Neuronal stem cell (in vitro differentiated cells): ENCODE measurements at regions not wholly inside any gene's neighbourhood (a gene's known extent, or its start where the extent isn't known, plus 50 kb on each side); places are given as distances from the start of the nearest gene placed in this dataset.
"Not testable (repeated sequence)": the region's sequence is repeated elsewhere in the genome, so short reads cannot be mapped to it uniquely, and the experiment has no call there.

Experiments
- DNase-seq: peaks from one replicate; pipeline ENCODE4 v3.0.0-alpha.2; 2013; ENCODE audit warnings: low spot score
- H2AFZ ChIP-seq: one replicate; pipeline ENCODE4 v1.6.1; 2013; ENCODE audit warnings: mild to moderate bottlenecking, low read length, inconsistent platforms
- H2AK5ac ChIP-seq: 2 replicates; pipeline ENCODE4 v1.6.1; 2013; ENCODE audit warnings: low read depth, mild to moderate bottlenecking, inconsistent platforms, low read length, moderate library complexity, mixed read lengths
- H2BK120ac ChIP-seq: 2 replicates; pipeline ENCODE4 v1.6.1; 2013; ENCODE audit warnings: low read depth, mild to moderate bottlenecking, inconsistent platforms, low read length, moderate library complexity, mixed read lengths
- H2BK12ac ChIP-seq: one replicate; pipeline ENCODE4 v1.6.1; 2013; ENCODE audit warnings: low read length, inconsistent platforms
- H2BK15ac ChIP-seq: 2 replicates; pipeline ENCODE4 v1.6.1; 2013; ENCODE audit warnings: mild to moderate bottlenecking, low read length, inconsistent platforms, mixed read lengths
- H2BK5ac ChIP-seq: one replicate; pipeline ENCODE4 v1.6.1; 2013; ENCODE audit warnings: inconsistent platforms, mild to moderate bottlenecking, low read length, moderate library complexity
- H3K14ac ChIP-seq: one replicate; pipeline ENCODE4 v1.6.1; 2013; ENCODE audit warnings: low read length, inconsistent platforms
- H3K18ac ChIP-seq: 2 replicates; pipeline ENCODE4 v1.6.1; 2013; ENCODE audit warnings: low read length, inconsistent platforms
- H3K23ac ChIP-seq: 2 replicates; pipeline ENCODE4 v1.6.1; 2013; ENCODE audit warnings: low read depth, mild to moderate bottlenecking, mixed read lengths, low read length, inconsistent platforms; ENCODE audit not compliant: poor library complexity
- H3K27ac ChIP-seq: replicated peaks from 3 replicates; pipeline ENCODE4 v1.5.1; 2013; ENCODE audit warnings: low read length, inconsistent platforms
- H3K27me3 ChIP-seq, 3 experiments: 2 replicates each; pipeline ENCODE4 v1.6.1; 2013; ENCODE audit warnings: low read length in 3 of 3, mild to moderate bottlenecking in 2 of 3, inconsistent platforms in 1 of 3, low read depth in 1 of 3, mixed read lengths in 1 of 3, moderate library complexity in 1 of 3; ENCODE audit not compliant: control insufficient read depth in 3 of 3, insufficient read depth in 3 of 3
- H3K36me3 ChIP-seq, 2 donors: replicated peaks in 1 of 2; 2 replicates each; pipeline ENCODE4 v1.6.1; 2013; ENCODE audit warnings: low read length in 2 of 2; ENCODE audit not compliant: control insufficient read depth in 2 of 2, insufficient read depth in 2 of 2
- H3K4ac ChIP-seq: 2 replicates; pipeline ENCODE4 v1.6.1; 2013; ENCODE audit warnings: inconsistent platforms, mild to moderate bottlenecking, low read length, moderate library complexity
- H3K4me1 ChIP-seq, 2 donors: 1 replicate in 1 of 2; 2 replicates in 1 of 2; pipeline ENCODE4 v1.6.1; 2013; ENCODE audit warnings: low read length in 2 of 2, low read depth in 1 of 2; ENCODE audit not compliant: control insufficient read depth in 2 of 2, insufficient read depth in 1 of 2
- H3K4me2 ChIP-seq: one replicate; pipeline ENCODE4 v1.6.1; 2013; ENCODE audit warnings: mild to moderate bottlenecking, low read length, inconsistent platforms; ENCODE audit not compliant: insufficient read depth, poor library complexity, severe bottlenecking
- H3K4me3 ChIP-seq, 2 donors: 2 replicates each; pipeline ENCODE4 v1.5.1; 2013; ENCODE audit warnings: low read length in 2 of 2, mild to moderate bottlenecking in 2 of 2, inconsistent platforms in 1 of 2, moderate library complexity in 1 of 2
- H3K79me1 ChIP-seq: one replicate; pipeline ENCODE4 v1.6.1; 2013; ENCODE audit warnings: low read depth, mild to moderate bottlenecking, inconsistent platforms, low read length, moderate library complexity
- H3K9ac ChIP-seq: one replicate; pipeline ENCODE4 v1.6.1; 2013; ENCODE audit warnings: mild to moderate bottlenecking, low read depth, low read length, inconsistent platforms; ENCODE audit not compliant: poor library complexity
- H3K9me3 ChIP-seq, 2 donors: replicated peaks in 1 of 2; 2 replicates each; pipeline versions ENCODE3 to v1.6.1; 2013; ENCODE audit warnings: low read length in 2 of 2, mild to moderate bottlenecking in 2 of 2, inconsistent platforms in 1 of 2, low read depth in 1 of 2, mixed read lengths in 1 of 2, moderate library complexity in 1 of 2; ENCODE audit not compliant: control insufficient read depth in 2 of 2, insufficient read depth in 1 of 2
- H4K8ac ChIP-seq: one replicate; pipeline ENCODE4 v1.6.1; 2013; ENCODE audit warnings: low read depth, mild to moderate bottlenecking, inconsistent platforms, low read length, moderate library complexity
- H4K91ac ChIP-seq: one replicate; pipeline ENCODE4 v1.6.1; 2013; ENCODE audit warnings: low read length, low read depth, mild to moderate bottlenecking, inconsistent platforms; ENCODE audit not compliant: poor library complexity
- WGBS, 2 donors: extraction: QIAGEN DNeasy Blood & Tissue Kit; methylation state at CpG; one replicate each; pipeline ENCODE4 v1.1.7; 2013; ENCODE audit warnings: missing lambda C conversion rate in 2 of 2, mixed read lengths in 1 of 2; ENCODE audit not compliant: insufficient read length in 2 of 2, insufficient replicate concordance in 1 of 2; ENCODE audit errors: extremely low coverage in 2 of 2; 5-methylcytosine and 5-hydroxymethylcytosine counted together

GRCh38 chr2:224148058-224148457, 109.0 kb upstream of the SERPINE2 start:
- not testable (repeated sequence) for H3K4ac ChIP-seq, H3K27me3 ChIP-seq, H3K23ac ChIP-seq, H3K14ac ChIP-seq, H3K36me3 ChIP-seq, H2AFZ ChIP-seq, H3K4me3 ChIP-seq, H2BK120ac ChIP-seq, H3K18ac ChIP-seq, H2BK12ac ChIP-seq, H3K4me1 ChIP-seq, H4K91ac ChIP-seq, DNase-seq, H4K8ac ChIP-seq, H3K4me2 ChIP-seq, H2AK5ac ChIP-seq, H2BK5ac ChIP-seq, H3K9me3 ChIP-seq, H3K79me1 ChIP-seq, H3K27ac ChIP-seq, H3K9ac ChIP-seq, H2BK15ac ChIP-seq
- no CpG with 5 or more reads among the region's 5 CpGs for WGBS, 2 donors

- no peaks in the 10 kb centered on the region for H3K36me3 ChIP-seq
- no peak overlapping the region for H2BK15ac ChIP-seq
- H3K23ac ChIP-seq, result no peak overlapping the region
- no peak overlapping the region for H4K91ac ChIP-seq
- no peak overlapping the region for H2BK5ac ChIP-seq
- H2BK12ac ChIP-seq, result no peak overlapping the region
- no peak overlapping the region for H3K18ac ChIP-seq
- no peak overlapping the region for H3K14ac ChIP-seq
- H3K9ac ChIP-seq, result no peak overlapping the region
- no peaks in the 10 kb centered on the region for H3K4me1 ChIP-seq
- no peak overlapping the region for H4K8ac ChIP-seq
- no peak overlapping the region for H3K27ac ChIP-seq
- H3K9me3 ChIP-seq, result no peaks in the 10 kb centered on the region
- no peak overlapping the region for H3K4ac ChIP-seq
- no CpG with 5 or more reads among the region's 4 CpGs for WGBS, 2 donors
- H2AK5ac ChIP-seq, result no peak overlapping the region
- no peaks in the 10 kb centered on the region for H3K27me3 ChIP-seq
- no peak for DNase-seq
- H3K79me1 ChIP-seq, result no peaks in the 10 kb centered on the region
- H3K4me3 ChIP-seq, result no peak overlapping the region
- H2BK120ac ChIP-seq, result no peak overlapping the region
- H3K4me2 ChIP-seq, result no peak overlapping the region
- H2AFZ ChIP-seq, result no peak overlapping the region
These were observed 108.1 kb upstream of the SERPINE2 start for GRCh38 chr2:224147174-224147573.

- H3K27ac ChIP-seq, result no peak overlapping the region
- no CpG with 5 or more reads among the region's 6 CpGs for WGBS, 2 donors
These were observed 107.5 kb upstream of the SERPINE2 start for GRCh38 chr2:224146356-224147160.

GRCh38 chr2:224145751-224146355, 106.8 kb upstream of the SERPINE2 start:
- Histone ChIP-seq H2BK12ac (no peak overlapping the region), H2BK5ac (no peak overlapping the region), H3K27me3 (no peaks in the 10 kb centered on the region), H2AFZ (peak overlapping the region; percentile 9), H2BK120ac (no peak overlapping the region), H3K23ac (no peak overlapping the region), H3K4me2 (no peak overlapping the region), H2BK15ac (no peak overlapping the region), H3K18ac (no peak overlapping the region), H3K4me1 (no peaks in the 10 kb centered on the region), H3K4ac (no peak overlapping the region), H3K27ac (no peak overlapping the region), H3K14ac (no peak overlapping the region), H3K9ac (no peak overlapping the region), H3K4me3 (no peak overlapping the region), H2AK5ac (no peak overlapping the region), H3K36me3 (no peaks in the 10 kb centered on the region), H4K91ac (no peak overlapping the region), H4K8ac (no peak overlapping the region), H3K79me1 (no peaks in the 10 kb centered on the region), H3K9me3 (no peaks in the 10 kb centered on the region)
- no peak for DNase-seq
- WGBS, 2 donors, result no CpG with 5 or more reads among the region's 3 CpGs

More at GRCh38 chr2:224146356-224147160, 107.5 kb upstream of the SERPINE2 start:
- Histone ChIP-seq H2BK15ac (no peak overlapping the region), H3K4ac (no peak overlapping the region), H4K91ac (no peak overlapping the region), H3K18ac (no peak overlapping the region), H3K27me3 (no peaks in the 10 kb centered on the region), H2BK12ac (no peak overlapping the region), H2BK120ac (no peak overlapping the region), H3K36me3 (no peaks in the 10 kb centered on the region), H2AK5ac (no peak overlapping the region), H3K79me1 (no peaks in the 10 kb centered on the region), H3K4me2 (no peak overlapping the region), H2AFZ (no peak overlapping the region), H3K9ac (no peak overlapping the region), H3K14ac (no peak overlapping the region), H3K9me3 (no peaks in the 10 kb centered on the region), H3K4me1 (no peaks in the 10 kb centered on the region), H2BK5ac (no peak overlapping the region), H3K23ac (no peak overlapping the region), H4K8ac (no peak overlapping the region), H3K4me3 (no peak overlapping the region)
- no peak for DNase-seq
